ENCODE measurements at regions not wholly inside any gene's neighbourhood (a gene's known extent, or its start where the extent isn't known, plus 50 kb on each side); places are given as distances from the start of the nearest gene placed in this dataset.
A peak's percentile ranks its signal among the peaks of the same experiment; 100 is the strongest.
"Not testable (repeated sequence)": the region's sequence is repeated elsewhere in the genome, so short reads cannot be mapped to it uniquely, and the experiment has no call there.

DNA sequence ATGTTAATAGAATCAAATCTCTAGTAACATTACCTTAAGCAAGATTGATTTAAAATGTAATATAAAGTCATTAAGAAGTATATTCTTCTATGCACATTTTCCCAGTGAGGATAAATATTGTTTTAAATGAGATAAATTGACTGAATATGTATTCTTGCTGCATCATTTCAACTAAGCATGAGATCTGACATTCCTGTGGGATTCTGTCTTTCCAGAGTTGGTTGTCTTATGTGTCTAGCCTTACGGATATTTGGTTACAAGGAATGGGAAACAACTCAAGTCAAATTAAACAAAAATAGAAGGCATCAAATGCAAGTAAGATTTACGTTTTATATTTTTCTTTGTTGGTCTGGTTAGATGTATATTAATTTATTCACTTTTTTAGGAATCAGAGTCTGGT, 287.5 kb downstream of the PTGER3 start:
- no peak for DNase-seq

DNA sequence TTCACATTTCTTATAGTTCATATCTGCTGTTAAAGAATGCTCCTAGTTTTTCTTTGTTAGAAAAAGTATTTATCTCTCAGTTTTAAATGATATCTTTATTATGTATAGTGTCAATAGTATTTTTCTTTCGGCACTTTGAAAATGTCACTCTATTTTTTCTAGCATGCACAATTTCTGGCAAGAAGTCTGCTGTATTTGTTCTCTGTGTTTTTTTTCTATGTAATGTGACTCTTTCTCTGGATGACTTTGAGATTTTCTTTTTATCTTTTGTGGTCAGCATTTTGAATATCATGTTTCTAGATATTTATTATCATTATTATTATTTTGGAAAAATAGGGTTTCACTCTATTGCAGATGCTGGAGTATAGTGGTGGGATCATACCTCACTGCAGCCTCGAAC, 285.2 kb downstream of the PTGER3 start:
- DNase-seq = no peak

DNA sequence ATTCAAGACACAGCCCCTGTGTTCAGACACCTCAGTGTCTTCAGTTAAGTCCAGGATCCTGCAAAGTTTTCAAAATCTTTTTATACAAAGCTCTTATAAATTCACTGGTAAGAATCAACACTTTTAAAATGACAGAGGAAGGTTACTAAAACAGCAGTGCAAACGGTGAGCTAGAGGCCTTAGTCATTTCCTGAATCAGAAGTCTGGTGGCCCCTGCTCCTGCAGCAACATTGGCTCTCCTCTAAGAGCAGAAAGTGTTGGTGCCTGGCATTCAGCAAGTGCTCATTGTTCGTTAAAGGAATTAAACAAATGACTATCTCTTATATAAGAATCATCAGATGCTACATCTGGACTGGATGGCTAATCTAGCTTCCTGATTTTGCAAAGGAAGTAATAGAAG, 282.9 kb downstream of the PTGER3 start:
- DNase-seq = peak; percentile 77 to 80

DNA sequence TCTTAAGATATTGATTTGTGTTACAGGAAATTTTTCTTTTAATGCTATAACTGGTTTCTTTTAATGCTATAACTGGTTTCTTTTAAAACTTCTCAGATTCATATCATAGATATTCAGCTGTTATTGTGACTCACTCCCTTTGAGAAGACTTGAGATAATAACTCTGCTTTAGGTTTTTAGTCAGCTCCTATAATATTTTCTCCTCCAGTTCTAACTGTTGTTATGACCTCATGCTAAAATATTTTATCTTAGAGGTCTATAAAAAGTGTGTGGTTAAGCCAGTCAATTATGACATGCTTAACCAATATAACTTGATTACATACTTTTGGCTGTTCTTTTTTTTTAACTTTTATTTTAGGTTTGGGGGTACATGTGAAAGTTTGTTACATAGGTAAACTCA, 280.2 kb downstream of the PTGER3 start:
- no peak for DNase-seq

DNA sequence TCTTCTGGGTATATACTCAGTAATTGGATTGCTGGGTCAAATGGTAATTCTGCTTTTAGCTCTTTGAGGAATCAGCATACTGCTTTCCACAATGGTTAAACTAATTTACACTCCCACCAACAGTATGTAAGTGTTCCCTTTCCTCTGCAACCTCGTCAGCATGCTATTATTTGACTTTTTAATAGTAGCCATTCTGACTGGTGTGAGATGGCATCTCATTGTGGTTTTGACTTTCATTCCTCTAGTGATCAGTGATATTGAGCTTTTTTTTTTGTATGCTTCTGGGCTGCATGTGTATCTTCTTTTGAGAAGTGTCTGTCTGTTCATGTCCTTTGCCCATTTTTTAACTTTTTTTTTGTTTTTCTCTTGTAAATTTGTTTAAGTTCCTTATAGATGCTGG, 279.4 kb downstream of the PTGER3 start:
- DNase-seq = no peak

DNA sequence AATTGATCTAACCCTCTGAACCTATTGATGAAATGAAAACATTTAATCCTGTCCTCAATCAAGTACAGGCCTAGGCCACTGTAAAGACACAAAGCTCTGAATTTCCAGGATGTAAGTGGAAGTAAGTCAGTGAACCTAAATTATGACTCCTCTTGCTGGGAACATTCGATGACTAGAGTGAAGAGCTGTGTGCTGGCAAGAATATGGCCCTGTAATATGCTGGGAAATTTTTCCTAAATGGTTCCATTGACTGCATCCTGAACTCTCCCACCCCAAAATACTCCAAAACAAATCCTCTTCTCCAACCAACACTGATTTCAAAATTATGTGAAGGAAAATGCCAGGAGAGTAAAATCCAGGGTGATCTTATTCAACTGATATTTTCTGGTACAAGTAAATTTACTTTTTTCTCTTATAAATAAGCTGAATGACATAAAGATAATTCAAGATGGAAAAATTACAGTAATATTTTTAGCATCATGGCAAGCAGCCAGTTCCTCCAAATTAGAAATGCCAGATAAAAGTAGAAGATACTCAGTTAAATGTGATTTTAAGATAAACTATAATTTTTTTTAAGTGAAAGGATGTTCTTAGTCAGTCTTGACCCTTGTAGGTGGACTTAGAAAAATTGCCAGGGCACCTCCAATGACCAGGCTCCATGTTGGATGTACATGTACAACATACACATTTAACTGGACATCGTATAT, 269.4 kb downstream of the PTGER3 start:
- no peak for DNase-seq

DNA sequence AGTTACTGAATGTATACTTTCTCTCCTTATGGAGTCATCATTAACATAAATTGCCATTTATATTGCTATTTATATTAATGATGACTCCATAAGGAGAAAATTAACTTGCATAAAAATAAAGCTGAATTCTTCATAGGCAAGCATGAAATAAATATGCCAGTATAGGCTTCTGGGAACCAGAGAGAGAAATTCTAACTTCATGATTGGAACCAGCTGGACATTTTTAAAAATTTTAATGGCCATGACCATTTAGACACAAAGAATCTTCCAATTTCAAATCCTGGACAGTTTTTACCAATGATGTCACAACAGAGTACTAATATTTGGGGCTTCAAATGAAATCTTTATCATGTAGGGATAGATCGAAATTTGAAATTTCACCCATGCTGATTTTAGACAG, 268.7 kb downstream of the PTGER3 start:
- DNase-seq = no peak

DNA sequence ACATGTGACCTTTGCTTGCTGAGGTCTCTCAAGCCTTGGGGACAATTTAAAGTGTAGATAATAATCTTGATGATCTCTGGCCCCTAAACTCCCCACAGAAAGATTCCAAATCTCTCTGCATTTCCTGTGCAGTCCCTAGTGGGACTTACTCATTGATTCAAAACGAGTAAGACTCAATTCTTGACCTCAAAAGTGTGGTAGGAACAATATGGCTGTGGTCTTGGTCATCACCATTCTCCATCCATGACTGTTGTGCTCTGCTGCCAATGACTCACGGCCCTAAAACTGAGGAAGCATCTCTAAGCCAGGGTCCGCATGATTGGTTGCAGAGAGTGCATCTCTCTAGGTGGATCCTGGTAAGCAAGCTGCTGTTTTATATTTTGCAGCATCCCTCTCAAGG, 268.0 kb downstream of the PTGER3 start:
- no peak for DNase-seq

DNA sequence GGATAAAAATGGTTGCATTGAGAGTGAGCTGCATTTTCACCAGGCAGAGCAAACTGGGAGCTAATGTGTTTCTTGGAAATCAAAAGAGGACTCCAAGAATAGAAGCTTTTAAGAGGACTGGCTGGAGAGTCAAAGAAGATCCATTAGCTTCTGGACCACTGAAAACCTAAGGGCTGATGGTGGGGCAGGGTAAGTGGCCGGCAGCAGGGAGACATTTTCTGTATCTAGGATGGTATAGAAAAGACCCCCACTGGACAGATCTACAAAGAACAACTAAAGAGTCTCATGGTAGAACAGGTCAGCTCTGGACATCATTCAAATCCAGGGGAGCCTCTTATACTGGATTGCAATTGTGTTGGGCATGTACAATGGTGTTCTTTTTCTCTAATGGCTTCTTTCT, 262.3 kb downstream of the PTGER3 start:
- DNase-seq = no peak

DNA sequence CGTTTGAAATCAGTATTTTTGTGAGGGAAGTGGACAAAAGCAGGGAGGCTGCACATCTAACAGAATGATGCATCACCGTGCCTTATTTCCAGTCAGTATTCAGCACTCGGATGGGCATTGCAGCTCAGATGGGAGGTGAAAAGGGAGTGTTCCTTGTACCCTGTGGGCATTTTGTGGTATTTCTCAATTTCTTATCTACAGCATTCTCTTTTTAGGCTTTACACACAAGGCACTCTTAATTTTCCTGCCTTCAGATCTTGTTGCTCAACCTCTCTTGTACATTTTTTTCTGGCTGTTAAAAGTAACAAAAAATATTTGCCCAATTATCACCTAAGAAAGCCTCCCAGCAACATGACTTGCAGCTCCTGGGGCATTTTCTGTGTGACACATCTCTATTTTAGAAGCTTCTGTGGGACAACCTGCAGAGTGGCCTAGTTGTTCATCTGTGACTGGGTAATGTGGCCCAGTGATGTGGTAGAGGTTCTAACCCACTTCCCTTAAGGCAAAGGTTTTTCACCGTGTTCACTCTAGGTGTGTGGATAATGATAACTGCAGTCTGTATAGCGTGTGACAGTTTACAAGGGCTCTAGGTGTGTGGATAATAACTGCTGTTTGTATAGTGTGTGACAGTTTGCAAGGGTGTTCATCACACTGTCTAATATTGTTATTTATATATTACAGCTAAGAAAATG, 257.2 kb downstream of the PTGER3 start:
- DNase-seq = no peak

DNA sequence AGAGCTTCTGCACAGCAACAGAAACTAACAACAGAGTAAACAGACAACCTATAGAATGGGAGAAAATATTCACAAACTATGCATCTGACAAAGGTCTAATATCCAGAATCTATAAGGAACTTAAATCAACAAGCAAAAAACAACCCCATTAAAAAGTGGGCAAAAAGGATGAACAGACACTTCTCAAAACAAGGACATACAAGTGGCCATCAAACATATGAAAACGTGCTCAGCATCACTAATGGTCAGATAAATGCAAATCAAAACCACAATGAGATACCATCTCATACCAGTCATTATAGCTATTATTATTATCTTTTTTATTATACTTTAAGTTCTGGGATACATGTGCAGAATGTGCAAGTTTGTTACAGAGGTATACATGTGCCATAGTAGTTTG, 252.6 kb downstream of the PTGER3 start:
- not testable (repeated sequence) for DNase-seq

DNA sequence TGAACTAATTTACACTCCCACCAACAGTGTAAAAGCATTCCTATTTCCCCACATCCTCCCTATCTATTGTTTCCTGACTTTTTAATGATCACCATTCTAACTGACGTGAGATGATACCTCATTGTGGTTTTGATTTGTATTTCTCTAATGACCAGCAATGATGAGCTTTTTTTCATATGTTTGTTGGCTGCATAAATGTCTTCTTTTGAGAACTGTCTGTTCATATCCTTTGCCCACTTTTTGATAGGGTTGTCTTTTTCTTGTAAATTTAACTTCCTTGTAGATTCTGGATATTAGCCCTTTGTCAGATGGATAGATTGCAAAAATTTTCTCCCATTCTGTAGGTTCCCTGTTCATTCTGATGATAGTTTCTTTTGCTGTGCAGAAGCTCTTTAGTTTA, 251.3 kb downstream of the PTGER3 start:
- not testable (repeated sequence) for DNase-seq

DNA sequence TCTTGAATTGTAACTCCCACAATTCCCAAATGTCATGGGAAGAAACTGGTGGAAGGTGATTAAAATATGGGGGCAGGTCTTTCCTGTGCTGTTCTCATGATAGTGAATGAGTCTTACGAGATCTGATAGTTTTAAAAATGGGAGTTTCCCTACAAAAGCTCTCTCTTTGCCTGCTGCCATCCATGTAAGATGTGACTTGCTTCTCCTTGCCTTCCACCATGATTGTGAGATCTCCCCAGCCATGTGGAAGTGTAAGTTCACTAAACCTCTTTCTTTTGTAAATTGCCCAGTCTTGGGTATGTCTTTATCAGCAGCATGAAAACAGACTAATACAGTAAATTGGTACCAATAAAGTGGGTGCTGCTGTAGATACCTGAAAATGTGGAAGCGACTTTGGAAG, 245.0 kb downstream of the PTGER3 start:
- DNase-seq = not testable (repeated sequence)

DNA sequence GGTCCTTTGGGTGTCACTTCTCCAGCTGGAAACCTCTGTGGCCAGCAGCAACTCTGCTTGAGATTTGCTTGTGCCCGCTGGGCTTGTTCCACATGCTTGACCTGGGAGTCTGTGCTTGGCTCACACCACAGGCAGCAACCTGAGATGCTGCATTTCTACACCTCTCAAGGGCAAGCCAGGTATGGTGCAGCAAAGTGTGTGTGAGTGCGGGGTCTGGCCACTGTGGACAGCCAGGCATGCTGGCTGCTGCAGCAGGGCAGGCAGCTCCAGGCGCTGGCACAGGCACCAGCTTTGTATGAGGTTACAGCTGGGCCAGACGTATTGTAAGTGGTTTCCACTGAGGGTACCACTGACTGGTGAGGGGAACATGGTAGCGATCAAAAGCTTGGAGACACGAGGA, 242.0 kb downstream of the PTGER3 start:
- no peak for DNase-seq

DNA sequence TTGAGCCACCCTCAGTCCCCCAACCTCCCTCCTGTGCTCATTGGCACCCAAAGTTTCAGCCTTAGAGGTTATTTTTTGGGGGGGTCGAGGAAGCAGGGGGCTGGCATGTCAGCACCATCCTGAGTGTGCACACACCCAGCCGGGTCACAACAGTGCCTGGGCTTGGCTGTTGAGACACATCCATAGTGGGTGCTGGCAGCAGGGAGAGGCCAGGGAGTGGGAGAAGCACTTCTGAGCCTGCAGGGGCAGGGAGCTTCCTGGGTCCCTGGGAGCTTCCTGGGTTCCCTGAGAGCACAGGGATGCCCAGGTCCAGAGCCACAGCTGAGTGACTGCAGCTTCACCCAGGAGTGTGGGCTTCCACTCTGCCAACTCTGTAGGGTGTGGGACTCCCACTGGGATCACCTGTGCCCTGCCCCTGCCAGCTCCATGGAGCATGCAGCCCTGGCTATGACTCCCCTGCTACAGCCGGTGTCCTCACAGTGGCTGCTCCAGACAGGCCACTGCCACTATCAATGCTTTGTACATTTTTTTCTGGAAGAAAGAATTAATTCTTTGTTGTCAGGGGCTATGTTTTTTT, 240.4 kb downstream of the PTGER3 start:
- DNase-seq = no peak

DNA sequence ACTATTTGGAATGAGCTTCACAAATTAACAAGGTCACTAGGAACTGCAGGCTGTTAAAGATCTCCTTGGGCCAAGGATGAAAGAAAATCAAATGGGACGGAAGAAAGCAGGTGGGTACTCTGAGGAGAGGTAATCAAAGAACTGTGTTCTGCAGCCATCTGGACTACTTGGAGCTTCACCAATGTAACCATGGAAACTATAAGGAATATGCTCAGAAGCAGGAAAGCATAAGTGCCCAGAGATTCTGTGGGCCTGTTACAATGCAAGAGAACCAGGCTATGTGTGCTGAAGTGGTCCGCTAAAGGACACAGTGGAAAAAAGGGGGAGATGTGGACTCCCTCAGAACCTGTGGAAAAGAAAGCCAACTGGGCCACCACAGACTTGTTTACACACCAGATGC, 238.5 kb downstream of the PTGER3 start:
- DNase-seq = no peak

DNA sequence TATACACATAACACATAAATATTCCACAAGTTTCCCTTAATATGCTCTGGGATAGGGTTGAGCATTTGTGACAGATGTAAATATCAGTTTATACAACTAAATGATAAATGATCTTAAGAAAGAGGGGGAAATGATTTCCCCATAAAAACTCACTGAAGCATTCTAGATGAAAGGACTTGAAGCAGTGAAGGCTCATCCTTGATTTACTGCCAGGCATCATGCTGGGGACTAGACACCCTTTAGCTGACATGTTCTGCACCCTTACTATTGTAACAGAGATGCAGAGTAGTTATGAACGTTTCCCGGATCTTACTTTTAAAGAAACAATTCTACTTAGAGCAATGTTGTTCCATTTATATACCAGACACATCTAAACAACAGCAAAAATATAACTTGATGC, 235.8 kb downstream of the PTGER3 start:
- DNase-seq = no peak

DNA sequence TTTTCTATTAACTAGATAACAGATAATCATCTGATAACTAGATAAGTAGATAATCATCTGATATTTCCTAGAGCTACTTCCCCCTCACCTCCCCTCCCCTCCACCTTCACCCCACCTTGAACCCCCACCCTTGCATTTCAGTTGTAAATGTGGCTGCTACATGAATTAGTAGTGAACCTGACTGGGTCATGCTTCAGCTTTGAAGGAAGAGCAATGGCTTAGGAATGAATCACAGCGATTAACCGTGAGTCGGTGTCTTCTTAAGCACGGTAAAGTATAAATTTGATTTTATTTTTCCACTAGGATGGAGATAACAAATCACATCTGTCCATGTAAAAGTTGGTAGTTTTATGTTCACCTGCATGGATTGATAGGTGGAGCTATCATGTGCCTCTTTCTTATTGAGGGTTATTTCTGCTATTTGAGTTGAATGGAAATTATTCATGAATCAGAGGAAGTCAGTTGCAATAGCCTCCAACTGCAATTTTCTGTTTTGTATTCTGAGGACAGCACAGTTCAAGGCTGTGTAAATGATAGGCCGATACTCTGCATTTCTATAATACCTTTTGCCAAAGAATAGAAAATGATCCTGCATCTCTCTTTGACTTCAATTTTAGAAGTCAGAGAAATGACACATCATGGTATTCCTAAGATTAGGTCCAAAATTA, 235.0 kb downstream of the PTGER3 start:
- no peak for DNase-seq

DNA sequence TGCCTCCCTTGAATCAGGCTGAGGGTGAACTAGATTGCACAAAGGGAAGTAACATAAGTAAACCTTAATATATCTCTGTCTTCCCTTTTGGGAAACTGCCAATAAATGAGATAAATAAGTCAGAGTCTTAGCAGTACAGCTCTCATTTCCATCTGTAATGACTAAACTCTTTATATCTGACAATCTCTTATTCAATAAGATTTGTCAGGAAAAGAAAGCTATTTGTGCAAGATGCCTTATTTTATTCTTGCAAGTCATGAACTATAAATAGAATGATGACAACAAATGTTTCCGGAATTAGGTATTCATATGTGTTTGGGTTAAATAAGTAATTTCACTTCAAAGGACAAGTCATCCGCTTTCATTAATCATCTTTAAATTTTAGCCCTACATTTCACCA, 229.2 kb downstream of the PTGER3 start:
- peak; percentile 5 to 34 for DNase-seq

DNA sequence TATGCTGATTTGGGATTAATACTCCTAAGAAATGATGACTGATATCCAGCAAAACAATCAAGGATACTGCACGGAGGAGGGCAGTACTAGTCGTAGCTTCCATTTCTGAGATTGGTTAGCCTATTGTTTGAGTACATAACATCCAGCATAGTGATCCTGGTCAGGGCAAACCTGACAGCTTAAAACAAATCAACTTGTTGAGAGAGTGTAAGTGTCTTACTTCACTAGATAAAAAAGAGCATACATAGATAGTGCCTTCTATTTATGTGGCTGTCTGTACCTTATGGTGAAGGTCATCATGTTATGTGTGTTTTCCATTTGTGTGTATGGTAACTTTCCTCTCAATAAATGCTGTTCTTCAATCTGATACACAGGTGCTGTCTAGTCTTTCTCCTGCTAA, 228.4 kb downstream of the PTGER3 start:
- no peak for DNase-seq

DNA sequence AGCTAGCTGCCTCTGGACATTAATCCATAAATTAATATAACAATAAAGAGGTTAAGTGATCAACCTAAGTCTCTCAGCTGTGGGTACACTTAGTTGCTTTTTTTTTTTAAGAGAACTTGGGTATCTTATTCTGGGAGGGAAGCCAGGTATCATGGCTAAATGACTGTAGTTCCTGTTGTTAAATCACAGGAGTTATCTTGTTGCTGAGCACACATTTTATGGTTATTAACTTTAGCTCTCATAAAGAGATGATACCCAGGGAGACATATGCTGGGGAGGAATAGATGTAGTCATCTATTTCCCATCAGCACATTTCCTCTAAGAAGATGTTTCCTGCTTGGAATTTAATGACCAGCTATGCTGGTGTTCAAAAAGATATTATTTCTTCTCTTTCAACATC, 227.8 kb downstream of the PTGER3 start:
- DNase-seq = no peak

DNA sequence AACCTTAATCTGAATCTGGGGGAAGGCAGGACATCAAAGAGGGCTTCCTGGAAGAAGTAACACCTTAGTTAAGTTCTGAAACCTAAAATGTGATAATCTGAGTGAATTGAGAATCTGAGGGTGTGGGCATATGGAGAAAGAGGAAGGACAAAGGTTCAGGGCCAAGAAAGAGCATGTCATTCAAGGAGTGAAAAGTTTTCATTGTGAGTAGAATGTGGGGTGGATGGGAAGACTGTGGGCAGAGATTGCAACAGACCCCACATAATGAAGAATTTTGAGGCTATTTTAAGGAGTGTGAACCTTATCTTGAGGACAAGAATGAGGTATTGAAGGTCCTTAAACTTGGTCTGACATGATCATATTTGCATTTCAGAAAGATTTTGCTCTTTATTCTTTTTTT, 227.2 kb downstream of the PTGER3 start:
- no peak for DNase-seq

DNA sequence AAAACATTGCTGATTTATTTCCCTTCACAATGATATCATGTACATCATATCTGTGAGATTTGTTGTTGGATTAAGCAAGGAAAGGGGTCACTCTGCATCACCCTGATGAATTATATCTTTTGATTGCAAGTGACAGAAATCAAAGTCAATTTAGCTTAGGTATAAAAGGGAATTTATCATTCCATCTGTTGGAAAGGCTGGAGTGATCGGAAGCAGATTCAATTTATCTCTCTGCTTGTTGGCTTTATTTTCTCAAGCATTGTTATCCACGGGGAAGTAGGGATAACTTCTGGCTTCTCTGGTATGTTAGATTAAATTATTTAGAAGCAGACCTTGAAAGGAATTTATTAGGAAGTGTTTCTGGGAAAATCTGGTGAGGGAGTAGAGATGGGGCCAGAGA, 226.6 kb downstream of the PTGER3 start:
- no peak for DNase-seq

DNA sequence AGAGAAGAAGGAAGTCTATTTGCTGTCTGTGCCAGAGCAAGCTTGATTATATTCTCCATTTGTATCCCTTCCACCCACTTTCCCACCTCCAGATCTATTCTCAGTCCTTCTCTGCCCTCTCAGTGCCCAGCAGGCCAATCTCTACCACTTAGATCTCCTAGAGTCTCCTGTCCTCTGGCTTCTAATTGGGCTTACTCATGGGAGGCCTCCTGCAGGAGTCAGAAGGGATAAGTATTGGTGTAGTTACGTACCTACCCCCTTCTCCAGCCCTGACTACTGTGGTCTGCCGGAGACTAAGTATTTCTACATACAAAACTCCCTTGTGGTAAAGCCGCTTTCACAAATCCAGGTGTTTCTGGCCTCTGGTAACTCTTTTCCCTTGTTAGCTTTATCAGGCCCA, 221.2 kb downstream of the PTGER3 start:
- no peak for DNase-seq
